Central memory CD4-positive, alpha-beta T cell (primary cell): ENCODE measurements at regions not wholly inside any gene's neighbourhood (a gene's known extent, or its start where the extent isn't known, plus 50 kb on each side); places are given as distances from the start of the nearest gene placed in this dataset.

Experiments used
- DNase-seq: peaks from one replicate; pipeline ENCODE4 v3.0.0; 2022

DNA sequence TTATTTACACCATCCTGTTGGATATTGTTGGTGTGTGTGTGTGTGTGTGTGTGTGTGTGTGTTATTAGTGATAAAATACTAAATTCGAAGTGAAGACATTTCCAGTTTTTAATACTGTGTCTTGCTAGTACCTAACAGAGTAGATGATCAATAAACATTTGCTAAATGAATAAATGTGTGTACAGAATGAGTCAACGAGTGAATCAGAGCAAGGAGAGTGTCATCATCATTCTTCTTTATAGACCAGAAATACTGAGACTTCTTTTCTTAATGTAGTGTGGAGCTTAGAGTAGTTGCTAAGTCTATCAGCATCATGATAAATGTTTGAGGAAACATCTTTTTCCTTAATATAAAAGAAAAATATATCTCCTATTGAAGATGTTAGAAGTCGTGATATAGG, 169.7 kb upstream of the SATB2 start:
- no peak for DNase-seq

DNA sequence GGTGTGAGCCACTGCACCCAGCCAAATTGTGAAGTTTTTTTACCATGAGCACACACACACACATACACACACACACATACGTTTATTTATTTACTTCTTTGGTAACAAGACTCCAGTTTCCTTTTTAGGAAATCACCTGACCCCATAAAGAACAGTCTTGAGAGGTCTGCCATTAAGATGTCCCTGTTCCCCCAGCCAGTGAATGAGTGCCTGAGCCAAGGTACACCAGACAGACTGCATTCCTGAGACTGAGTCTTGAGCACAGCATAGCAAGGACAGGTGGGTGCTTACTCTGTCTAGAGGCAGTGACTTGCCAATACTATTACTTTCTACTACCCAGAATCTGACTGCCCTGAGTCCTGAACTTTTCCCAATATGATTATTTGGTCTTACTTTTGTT, 167.2 kb upstream of the SATB2 start:
- DNase-seq = no peak

DNA sequence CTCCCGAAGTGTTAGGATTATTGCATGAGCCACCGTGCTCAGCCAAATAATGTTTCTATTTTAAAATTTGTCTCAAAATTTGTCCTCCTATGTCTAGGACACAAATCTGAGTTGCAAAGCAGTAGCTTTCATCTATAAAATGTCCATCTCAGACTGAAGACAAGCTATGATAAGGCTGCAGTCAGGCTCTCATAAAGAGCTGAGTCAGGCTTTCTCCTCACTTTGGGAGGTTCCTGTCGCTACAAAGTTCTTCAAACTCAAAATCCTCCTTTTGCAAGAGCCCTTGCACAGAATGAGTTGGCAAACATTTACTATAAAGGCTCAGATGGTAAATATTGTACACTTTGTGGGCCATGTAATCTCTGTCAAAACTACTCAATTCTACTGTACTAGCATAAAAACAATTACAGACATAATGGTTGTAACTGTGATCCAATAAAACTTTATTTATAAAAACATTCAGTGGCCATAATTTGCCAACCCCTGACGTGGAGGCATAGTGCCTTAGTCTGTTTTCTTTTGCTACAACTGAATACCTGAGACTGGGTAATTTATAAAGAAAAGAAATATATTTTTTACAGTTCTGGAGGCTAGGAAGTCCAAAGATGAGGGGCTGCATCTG, 154.9 kb upstream of the SATB2 start:
- no peak for DNase-seq

DNA sequence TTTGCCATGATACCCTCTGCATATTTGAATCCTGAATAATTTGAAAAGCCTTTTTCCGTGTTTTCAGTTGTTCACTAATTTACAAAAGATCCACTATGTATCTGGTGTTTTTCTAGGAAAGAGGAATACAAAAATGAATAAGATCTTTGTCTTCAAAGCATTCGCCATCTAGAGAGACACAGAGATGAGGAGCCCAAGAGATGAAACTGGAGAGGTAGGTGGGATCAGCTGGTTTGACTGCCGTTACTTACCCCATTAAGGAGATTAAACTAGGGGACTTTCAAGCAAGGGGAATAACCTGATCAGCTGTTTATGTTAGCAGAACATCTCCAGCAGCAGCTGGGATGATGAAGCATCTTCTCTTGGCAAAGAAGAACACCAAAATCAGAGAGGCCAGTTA, 150.2 kb upstream of the SATB2 start:
- no peak for DNase-seq

DNA sequence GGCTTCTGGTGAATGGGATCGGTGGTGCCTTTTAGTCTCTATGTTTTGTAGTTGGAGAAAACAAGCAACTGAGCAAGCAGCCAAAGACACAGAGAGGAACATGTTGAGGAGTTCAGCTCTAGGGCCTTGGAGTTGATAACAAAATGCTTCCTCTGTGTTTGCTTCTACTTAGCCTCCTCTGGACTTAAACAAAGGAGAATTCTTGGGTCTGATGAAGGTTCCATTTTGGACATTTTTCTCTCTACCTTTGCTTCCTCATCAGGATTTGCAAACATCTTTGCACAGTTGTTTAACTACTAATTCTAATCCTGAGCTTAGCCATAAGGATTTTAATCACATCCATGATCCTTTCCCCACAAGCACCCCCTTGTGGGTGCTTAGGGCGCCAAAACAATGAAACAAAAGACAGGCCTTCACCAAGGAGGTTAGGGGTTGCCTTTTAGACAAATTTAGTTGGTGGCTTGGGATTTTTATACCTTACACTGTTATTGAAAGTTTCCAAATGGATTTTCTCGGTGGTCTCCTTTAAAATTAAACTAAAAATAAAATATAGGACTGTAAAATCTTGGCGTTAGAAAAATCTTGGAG, 148.5 kb upstream of the SATB2 start:
- DNase-seq = no peak

DNA sequence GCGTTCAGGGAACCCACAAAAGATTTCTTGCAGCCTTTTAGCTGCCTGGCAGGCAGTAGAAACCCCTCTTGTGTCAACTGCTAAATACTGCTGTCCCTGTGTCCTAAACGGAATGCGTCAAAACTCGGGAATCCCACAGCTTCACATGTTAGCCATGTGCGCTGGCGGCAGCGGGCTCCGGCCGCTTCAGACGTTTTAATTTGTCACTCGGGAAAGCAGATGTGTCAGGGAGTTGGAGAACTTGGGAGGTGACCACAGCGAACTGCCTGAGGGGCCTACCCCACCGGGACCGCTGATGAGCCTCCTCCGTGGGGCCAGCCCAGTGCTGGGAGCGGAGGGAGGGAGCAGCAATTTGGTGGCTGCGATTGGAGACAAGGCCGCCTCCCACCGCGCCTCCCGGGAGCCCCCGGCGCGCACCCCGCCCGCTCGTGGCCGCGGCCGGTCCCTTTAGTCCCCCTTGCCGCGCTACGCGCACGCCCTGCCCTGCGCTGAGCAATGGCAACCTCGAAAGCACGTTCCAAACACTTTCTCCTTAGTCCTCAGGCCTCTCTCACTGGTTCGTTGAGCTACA, 146.1 kb upstream of the SATB2 start:
- DNase-seq = no peak

DNA sequence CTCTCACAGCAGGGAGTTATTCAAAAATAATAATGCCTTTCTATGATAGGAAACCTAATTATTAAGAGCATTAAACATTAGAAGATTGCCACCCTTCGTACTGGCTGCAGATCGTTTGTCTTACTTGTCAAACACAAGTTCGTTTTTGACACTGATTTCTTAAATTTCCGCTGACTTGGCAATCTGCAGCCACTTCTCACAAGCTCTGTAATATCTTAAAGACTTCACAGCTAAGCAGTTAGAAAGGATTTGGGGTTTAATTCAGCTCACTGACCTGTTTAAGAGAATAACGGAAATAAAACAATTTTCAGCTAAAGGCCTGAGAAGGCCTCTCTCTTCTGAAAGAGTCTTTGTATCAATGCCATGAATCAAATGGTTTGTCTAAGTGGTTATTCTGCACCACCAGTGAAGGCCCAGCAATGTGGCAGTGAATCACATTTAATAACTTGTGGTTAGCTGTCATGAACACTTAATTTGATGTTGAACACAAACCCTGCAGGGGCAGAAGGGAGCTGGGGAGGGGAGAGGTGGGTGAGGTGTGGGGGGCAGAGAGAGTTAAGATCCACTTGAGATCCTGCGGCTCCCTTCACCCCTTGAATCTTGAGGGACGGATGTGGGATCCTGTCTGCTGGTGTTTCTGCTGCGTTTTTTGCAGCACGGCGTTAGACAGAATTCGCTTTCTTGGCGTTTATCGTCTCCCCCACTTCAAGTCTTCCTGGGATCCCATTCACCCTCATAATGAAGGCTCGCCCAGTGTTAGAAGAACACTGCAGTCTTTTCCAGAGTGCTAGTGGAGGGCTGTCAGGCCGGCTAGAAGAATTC, 145.4 kb upstream of the SATB2 start:
- DNase-seq = no peak

DNA sequence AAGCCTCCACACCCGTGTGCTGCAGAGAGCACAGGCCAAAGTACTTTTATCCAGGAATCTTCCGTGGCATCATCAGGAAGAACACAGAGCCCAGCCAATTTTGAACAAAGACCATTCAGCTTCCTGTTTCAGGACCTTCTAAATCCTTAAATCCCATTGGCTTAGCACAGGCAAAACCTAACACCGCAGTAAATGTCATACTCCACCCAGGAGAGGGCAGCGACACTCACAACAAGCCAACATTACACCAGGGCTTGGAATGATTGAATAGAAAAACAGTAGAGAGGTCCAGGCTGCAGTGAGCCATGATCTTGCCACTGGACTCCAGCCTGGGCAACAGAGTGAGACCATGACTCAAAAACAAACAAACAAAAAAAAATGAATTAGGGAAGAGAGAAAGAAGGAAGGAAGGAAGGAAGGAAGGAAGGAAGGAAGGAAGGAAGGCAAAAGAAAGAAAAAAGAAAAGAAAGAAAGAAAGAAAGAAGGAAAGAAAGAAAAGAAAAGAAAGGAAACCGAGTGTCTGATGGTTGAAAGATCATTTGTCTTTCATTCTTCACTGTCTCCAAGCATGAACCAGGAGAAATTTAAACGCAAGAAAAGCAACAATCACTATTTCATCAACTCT, 144.6 kb upstream of the SATB2 start:
- no peak for DNase-seq

DNA sequence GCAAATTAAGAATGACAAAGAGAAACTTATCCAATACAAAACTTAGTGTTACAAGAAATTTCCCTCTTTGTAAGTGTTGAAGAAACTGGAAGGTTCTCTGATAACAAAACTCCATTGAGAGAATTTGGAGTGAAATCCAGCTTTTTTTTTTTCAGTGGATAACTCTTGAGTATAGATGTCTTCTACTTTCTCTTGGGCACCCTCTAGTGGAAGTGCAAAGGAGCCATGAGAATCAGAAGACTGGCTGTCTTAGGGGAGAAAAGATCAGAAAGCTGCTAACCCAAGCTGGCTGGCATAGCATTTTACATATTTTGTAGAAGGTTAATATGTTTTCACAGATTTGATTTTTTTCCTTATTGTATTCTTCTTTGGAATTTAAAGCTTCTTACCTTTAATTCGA, 138.8 kb upstream of the SATB2 start:
- DNase-seq = no peak

DNA sequence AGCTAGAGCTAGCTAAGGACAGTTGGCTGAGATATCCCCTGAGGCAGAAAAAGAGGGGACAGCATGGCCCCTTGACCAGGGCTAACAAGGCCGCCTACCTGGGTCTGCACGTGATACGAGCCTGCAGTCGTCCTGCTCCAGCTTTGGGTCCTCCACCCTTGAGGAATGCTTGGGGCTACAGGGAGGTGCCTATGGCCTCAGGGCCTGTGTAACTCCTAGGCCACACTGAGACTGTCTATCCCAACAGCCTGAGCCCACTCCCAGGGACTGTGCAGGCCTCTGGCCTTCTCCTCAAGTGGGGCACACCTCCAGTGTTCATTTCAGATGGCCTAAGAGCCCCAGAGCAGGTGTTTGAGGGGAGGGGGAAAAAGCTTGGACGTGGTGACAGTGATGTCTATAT, 136.7 kb upstream of the SATB2 start:
- DNase-seq = no peak

DNA sequence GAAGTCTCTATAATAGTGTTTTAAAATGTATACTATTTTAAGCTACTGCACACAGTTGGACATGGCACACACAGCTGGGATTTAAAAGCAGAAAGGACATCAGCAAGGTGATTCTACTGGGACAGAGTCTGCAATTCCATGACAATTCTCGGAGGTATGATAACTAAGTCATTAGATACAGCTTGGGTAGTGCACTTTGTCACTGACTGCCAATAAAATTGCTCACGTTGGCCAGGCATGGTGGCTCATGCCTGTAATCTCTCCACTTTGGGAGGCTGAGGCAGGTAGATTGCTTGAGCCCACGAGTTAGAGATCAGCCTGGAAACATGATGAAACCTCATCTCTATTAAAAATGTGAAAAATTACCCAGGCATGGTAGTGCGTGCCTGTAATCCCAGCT, 134.1 kb upstream of the SATB2 start:
- DNase-seq = no peak

DNA sequence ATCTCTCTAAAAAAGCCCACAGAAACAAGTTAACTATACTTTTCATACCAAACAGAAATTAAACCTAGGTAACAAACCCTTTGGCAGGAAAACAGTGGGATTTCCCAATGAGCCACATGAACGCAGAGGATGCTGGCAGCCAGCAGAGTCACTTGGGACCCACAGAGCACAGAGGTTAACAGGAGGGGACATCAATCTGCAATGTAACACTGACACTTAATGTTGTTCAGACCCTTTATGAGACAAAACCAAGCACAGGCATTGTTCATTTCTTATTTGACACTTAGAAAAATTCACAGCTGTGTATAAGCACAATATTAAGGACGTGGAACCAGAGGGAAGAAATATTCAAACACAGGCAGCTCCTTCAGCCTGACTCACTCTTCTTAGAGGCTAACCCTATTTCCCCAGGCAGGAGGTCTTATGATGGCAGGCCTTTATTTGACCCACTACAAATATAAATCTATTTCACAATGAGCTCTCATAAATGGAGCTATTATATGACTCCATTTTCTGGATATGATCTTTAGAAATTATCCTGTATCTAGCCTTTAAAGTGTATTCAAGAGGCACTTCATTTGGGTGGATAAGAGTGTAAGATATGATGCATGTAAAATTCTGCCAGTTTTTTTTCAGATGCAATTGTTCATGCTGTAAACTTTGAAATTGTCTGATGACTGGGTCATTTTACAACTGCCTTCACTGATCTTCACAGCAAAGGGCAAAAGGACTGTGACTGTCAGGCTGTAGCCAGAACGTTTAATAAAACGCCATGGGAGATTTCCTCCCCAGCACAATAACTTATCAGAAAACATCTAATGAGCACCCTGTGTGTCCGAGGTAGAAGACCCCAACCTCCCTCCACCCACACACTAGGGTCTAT, 132.8 kb upstream of the SATB2 start:
- no peak for DNase-seq

DNA sequence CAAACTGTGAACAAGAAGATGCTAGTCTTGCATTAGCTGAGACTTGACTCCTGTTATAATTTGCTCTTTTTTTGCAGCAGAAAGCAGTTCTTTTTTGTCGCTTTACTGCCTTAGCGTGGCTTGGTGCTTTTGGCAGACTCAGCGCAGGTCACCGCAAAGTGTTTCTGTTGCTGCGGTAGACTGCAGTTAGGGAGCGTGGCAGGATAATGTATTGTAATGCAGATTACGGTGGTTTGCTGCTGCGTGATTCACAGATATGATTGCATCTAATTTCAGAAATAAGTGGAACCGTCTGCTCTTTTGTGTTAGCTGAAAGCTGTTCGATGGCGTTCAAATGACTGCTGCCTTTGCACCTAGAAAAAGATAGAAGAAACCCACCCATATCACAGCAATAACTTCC, 131.6 kb upstream of the SATB2 start:
- no peak for DNase-seq

DNA sequence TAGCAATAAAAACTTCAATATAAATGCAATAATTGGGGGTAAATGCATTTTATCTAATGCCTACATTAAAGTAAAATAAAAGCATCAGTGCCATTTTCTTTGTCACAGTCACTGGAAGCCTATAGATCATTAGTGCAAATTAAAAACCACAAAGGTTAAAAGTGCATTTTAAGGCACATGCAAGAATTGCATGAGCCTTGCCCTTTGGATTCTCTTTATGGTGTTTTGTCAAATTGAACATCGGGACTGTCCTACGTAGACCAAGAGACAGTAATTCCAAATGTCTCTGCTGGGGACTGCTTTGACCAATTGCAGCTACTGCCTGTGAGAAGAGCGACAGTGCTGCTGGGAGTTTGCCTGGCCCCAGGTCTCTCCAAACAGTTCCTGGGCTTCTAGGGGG, 130.3 kb upstream of the SATB2 start:
- DNase-seq = no peak

DNA sequence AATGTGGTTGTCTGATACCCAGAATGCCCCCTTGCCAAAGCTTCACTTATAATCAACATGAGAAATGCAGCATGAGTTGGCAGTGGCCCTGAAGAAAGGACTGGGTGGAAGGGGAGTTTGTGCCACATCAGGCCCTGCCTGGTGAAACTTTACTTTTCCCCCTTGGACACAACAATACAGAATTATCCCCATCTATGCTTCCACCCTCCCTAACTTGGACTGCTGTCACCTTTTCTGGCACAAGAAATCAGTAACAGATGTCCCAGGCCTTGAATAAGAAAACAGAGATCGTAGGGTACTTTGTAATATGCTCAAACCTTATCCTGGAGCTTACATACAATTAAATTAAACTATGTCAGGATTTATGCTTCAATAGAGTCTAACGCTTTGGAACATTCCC, 128.9 kb upstream of the SATB2 start:
- no peak for DNase-seq

DNA sequence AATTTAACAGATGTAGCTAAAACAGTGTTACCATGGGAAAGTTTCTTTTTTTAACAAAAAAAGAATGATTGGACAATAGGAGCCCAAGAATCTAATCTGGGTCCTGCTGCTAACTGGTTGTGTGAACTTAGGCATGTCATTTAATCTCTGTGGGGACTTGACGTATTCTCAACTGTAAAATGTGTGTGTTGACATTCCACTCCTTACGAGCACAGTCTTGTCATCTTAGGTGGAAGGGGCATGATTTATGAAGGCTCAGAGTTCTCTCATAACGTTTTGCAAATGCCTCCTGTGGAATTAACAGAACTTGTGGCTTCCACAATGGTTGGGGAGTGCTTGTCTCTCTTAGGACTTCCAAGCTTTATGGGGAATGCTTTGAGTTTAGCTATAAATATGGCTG, 125.9 kb upstream of the SATB2 start:
- no peak for DNase-seq

DNA sequence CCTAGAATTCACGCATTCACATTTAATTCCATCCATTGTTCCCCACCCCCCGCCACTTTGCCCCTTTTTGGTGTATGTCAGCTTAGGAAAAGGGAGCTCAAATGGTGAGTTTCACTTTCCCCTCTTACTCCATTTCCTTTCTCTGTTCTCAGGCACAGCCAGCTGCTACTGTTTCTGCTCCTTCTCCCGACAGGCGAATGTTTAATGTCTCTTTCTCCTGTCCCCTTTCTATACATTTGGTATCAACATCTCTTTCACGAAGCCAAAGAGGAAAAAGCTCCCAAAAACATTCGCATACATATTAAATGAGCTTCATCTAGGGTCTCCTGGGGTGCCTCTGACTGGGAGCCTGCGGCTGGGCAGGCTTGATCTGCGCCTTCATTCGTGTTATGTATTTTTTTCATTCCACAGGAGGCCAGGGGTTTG, 124.2 kb upstream of the SATB2 start:
- no peak for DNase-seq

DNA sequence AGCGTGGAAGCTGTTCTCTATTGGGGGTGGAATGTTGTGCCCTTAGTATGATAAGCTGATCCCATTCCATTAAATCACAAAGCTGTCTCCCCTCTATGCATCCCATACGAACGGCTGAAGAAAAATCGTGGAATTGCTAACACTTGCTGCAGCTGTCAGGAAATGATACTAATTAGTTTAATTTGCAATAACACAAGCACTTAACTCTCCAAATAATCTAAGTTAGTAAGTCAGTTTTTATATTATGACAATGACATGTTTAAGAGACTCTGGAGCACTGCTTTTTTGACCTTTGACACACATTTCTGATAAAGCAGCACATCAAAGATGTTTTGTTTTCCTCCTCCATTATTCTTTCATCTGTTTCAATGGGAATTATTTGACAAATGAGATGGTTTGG, 123.7 kb upstream of the SATB2 start:
- no peak for DNase-seq

DNA sequence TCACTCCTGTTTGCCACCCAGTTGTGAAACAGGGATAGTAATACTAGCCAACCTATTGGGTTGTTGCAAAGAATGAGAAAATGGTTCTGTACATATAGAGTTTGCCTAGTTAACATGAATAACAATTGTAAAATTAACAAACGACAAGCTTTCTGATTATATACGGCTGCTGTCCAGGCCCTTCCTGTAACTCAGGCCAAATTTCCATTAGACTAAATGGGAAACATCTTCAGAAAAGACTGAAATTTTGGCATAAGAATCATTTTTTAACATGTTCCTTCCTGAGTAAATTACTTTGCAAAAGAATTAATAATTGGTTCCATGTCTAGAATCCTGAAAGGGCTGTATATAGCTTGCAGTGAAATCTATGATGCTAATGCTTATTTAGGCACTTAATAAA, 117.7 kb upstream of the SATB2 start:
- no peak for DNase-seq

DNA sequence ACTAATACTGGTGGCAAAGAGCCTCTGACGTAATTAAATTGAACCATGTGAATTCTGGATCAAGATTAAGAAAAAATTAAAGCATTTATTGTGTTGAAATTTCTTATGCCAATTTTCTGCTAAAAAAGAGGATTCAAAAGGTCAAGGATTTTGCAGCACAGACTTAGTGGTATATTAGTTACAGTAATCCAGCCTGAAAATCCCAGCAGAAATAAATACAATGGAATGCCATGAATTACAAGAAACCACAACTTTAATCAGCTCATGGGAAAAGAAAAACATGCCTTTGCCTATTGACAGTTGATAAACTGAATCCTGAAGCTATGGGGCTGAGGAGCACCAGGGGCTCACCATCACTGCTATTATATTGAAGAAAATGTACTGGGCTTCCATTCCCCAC, 114.8 kb upstream of the SATB2 start:
- DNase-seq = no peak

DNA sequence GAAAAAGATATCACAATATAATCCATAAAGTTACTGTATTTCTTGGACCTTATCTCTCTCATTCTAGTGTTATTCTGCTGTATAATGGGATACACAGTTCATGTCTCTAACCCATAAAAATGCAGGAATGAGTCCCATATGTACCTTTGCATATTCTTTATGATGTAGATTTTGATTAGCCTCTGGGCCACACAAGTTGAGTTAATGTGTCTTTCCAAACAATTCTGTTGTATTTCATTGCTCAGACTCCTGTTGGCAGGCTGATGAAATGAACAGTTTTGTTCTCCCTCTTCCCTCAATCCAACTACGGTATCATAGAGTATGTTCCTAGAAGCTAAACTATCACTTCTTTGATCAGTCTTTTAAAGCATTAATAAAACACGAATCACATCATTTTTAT, 113.2 kb upstream of the SATB2 start:
- DNase-seq = no peak

DNA sequence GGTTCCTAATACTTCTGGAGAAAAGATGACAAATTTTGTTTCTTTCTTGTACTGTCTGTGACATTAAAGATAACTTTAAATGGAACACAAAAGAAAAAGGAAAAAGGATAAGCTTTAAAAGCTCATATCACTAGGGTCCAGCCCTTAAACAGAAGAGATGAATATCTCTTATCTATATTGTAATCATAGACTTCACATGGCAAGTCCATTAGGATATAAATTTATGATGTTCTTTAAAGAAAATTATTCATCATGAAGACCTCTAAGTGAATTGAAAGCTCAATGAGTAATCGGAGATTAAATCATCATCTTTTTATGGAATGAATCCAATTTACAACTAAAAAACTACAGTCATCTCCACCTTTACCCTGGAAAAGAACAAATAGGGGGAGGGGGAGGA, 111.6 kb upstream of the SATB2 start:
- no peak for DNase-seq

DNA sequence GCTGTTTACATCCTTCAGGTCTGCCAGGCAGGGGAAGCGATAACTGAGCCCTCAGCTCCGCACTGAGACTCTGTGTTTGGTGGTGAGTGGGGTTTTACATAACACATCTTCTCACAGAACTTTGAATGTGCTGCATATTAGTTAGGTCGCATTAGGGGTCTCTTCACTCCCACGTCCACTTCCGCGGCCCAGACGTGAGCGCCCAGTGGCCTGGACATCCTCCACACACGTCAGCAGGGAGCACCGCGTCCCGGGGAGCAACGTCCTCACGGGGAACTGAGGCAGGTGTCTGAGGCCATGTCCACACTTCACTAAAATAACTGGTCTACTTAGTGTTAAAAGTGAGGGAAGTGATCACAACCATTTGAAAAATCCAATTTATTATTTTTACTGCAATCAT, 100.4 kb upstream of the SATB2 start:
- no peak for DNase-seq
